Right lobe of liver (tissue), 4 donors: ENCODE measurements at regions not wholly inside any gene's neighbourhood (a gene's known extent, or its start where the extent isn't known, plus 50 kb on each side); places are given as distances from the start of the nearest gene placed in this dataset.

ENCODE experiments used
- POLR2A ChIP-seq: fragments of 450-650 bp; IDR thresholded peaks from one replicate; pipeline ENCODE4 v1.6.1; 2017; ENCODE audit warnings: antibody characterized with exemption, mild to moderate bottlenecking
- TF ChIP-seq, protein P1 (sequence below), 4 donors: fragments of 200-600 bp in 3 of 4; fragments of 450-650 bp in 1 of 4; IDR thresholded peaks; one replicate each; pipeline versions ENCODE4 v1.5.1 to v1.8.0; 2016 to 2022; ENCODE audit warnings: antibody characterized with exemption in 4 of 4, mild to moderate bottlenecking in 2 of 4
- donor health status: DM: no; HTN: no; CAD: no.
- donor health status: DM: no; HTN: no; CAD: no.
- donor health status: DM: no; HTN: yes; CAD: no.

DNA sequence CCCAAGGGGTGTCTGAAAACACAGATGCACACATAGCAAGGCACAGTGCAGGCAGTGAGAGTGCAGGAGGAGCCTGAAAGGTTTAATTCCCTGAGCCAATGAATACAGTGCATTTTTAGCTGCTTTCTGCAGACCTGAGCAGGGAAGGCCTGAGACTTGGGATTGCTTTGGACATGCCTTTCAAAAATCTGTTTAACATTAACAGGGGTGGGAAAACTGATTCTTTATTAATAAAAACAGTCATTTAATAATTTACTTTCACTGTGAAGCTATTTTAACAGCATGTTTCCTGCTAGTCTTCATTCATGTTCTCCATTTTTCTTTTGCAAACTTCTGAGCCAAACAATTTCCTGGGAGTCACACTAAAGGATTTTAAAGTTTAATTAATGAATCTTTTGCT, 488.1 kb downstream of the SMARCA1 start:
- TF ChIP-seq, protein P1, sequence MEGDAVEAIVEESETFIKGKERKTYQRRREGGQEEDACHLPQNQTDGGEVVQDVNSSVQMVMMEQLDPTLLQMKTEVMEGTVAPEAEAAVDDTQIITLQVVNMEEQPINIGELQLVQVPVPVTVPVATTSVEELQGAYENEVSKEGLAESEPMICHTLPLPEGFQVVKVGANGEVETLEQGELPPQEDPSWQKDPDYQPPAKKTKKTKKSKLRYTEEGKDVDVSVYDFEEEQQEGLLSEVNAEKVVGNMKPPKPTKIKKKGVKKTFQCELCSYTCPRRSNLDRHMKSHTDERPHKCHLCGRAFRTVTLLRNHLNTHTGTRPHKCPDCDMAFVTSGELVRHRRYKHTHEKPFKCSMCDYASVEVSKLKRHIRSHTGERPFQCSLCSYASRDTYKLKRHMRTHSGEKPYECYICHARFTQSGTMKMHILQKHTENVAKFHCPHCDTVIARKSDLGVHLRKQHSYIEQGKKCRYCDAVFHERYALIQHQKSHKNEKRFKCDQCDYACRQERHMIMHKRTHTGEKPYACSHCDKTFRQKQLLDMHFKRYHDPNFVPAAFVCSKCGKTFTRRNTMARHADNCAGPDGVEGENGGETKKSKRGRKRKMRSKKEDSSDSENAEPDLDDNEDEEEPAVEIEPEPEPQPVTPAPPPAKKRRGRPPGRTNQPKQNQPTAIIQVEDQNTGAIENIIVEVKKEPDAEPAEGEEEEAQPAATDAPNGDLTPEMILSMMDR (IDR thresholded peaks at IDR 0.05) = no peak
- no peak for TF ChIP-seq POLR2A
